Fibroblast of gingiva (primary cell): ENCODE measurements at regions not wholly inside any gene's neighbourhood (a gene's known extent, or its start where the extent isn't known, plus 50 kb on each side); places are given as distances from the start of the nearest gene placed in this dataset.
"Not testable (repeated sequence)": the region's sequence is repeated elsewhere in the genome, so short reads cannot be mapped to it uniquely, and the experiment has no call there.

Experiments
- DNase-seq: peaks from one replicate; pipeline ENCODE4 v3.0.0-alpha.2; 2011; ENCODE audit warnings: low read depth

GRCh38 chr3:166322391-166322790 lies 485.2 kb upstream of the BCHE start:
- DNase-seq = no peak

DNA sequence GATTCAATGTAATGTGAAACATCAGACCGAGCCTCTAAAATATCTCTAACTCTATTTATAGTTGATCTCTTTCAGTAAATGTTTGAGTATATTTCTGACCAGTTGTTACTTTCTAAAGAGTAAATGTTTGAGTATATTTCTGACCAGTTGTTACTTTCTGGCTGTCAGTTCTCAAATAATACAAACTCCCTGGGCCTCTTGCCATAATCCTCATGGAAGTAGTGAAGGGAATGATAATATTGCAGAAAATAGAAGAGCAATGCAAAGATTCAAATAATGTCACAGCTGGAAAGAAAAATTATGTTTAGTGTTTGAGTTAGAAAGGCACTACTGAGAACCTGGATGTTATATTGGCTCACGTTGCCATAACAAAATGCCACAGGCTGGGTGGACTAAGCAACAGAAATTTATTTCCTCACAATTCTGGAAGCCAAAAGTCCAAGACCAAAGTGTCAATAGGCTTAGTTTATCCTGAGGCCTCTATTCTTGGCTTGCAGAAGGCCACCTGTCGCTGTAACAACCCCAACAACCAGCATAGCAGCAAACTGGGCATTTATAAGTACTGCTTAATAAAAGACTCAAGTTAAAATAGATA lies 470.6 kb upstream of the BCHE start:
- no peak for DNase-seq

DNA sequence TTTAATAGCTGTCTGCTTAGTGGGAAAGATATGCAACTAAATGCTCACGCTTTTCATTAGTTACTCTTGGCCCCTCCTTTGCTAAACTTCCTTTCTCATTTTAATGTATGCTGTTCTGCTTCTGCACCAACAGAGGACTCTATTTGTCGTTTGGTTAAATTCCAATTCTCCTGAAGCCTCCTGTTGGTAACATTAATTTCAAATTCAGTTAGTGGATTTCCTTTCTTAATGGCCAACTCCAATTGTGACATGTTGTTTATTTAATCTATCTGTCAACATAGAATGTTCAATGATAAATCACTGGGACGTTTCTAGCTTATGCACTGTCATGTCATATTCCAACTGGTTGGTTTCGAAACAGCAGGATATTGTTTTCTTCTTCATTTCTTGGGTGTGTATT lies 467.4 kb upstream of the BCHE start:
- no peak for DNase-seq

DNA sequence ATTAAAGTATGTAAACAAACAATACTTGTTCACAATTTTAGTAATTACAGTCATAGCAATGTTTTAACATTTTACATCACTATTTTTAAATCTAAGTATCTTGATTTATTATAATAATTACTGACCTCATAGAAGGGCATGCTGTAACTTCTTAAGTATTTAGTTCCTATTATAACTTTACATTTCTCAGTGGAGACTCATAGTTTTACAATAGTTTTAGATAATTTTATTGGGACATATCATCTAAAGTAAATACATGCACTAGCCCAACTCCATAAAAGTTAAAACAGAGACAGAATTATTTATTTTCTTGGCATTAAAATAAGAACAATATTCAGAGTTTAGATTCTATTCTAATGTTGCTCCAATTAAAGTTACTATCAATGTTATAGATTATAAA lies 466.5 kb upstream of the BCHE start:
- DNase-seq = no peak

DNA sequence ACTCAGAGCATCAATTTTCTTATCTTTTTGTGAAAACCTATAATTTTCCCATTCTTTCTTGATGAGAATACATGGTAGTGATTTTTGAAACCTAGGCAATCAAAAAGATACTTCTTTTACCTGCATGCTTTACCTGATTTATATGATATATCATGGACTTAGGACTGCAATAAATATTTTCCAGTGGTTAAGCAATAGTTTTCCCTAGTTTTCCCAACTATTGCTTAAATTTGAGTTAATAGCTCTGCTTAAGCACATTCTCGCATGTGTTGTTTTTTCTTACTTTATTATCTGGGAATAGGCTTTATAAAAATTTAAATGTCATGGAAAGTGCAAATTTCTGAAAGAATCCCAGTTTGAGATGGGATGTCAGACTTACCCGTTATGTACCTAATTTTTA lies 465.1 kb upstream of the BCHE start:
- DNase-seq = no peak

DNA sequence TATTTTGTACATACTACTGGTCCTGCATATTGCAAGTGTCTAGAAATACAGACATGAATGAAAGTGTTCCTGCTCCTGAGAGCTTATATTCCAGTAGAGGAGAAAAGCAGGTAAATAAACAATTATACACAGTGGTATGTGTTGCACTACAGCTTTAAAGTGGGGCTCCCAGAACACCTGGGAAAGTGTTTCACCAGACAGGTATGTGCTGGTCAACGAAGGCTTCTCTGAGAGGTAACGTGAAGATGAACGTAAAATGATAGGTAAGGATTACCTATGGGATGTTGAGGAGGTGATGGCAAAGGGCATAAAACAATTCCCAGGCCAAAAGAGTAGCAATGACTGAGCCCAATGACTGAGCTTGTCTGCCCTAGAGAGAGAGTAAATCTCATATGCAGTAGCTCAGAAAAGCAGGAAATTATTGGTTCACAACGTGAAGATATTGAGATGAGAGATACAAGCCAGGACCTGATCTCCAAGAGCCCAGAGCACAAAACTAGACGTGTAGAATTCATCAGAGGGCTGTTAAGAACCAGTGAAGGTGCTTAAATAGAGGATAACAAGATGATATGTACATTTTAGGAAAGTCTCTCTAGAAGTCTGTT lies 459.1 kb upstream of the BCHE start:
- no peak for DNase-seq

- no peak for DNase-seq
These were observed 454.1 kb upstream of the BCHE start for GRCh38 chr3:166291186-166291955.

DNA sequence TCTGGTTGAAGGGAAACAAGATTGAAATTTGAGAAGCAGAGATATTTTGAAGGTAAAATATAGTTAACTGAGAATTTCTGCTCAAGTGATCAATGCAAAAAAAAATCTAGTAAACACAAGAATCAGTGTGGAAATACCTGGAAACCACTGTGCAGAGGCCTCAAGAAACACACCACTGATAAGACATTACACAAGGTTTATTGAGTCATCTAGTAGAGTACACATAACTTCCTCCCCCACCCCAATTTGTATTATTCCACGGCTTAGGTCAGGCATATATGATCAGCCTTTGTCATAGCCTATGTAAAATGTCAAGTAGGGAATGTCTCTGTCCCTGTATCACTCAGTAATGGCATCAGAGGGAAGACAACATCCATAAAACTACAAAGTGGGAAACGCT lies 447.8 kb upstream of the BCHE start:
- DNase-seq = no peak

DNA sequence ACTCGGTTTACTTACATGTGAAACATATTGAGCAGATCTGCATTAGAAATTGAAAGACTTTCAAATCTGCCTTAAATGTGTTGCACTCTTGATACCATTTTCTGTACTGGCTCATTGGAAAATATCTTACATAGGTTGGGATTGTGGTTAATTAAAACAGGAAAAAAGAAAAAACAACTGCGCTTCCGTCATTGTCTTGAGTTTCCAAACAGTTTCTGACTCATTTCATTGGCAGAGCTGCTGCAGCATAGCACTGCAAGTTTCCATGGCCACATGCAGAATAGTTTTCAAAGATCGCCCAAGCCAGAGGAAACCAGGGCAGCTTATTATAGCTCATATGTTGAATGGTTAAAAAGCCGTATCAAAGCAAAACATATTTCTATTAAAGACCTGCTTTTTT lies 446.6 kb upstream of the BCHE start:
- DNase-seq = peak; percentile 90

DNA sequence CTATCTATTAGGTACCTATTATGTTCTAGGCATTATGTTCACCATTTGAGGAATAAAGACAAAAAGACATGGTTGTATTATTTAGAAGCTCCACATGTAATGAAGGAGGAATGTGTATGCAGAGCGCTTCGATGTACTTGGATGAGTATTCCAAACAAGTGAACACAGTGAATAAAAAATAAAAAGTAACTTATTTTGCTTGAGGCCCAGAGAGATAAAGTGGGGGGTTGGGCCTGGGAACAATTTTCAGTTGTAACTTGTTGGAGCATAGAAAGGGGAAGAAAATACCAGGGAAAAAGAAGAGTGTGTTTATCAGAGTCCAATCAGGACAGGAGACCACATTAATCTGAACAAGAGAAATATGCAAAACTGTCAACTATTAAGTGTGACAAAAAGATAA lies 445.7 kb upstream of the BCHE start:
- DNase-seq = no peak

DNA sequence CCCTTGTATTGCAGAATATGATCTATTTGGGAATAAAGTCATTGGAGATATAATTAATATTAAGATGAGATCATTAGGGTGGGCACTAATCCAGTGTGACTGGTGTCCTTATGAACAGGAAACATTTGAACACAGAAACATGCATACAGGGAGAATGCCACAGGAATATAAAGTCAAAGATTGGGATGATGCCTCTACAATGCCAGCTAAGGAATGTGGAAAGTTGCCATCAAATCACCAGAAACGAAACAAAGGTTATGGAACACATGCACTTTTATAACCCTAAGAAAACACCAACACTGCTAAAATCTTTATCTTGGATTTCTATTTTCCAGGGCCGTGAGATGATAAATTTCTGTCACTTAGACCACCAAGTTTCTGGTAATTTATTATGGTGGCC lies 442.4 kb upstream of the BCHE start:
- DNase-seq = peak; percentile 11

DNA sequence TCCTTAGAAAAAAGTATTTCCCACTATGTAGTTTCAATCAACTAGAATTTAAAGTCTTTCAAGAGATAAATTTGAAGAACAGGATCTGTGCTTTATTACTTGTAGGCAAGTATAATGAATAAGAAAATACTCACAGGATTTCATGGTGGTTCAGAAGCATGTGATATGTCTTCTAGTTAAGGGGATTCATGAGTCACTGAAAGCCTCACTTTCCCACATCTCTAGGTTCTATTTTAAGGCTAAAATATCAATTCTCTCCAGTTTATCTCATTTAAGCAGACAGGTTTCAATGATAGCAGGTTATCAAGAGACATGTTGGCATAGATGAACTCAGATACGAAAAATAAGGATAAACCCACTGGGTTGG lies 437.8 kb upstream of the BCHE start:
- DNase-seq = no peak

DNA sequence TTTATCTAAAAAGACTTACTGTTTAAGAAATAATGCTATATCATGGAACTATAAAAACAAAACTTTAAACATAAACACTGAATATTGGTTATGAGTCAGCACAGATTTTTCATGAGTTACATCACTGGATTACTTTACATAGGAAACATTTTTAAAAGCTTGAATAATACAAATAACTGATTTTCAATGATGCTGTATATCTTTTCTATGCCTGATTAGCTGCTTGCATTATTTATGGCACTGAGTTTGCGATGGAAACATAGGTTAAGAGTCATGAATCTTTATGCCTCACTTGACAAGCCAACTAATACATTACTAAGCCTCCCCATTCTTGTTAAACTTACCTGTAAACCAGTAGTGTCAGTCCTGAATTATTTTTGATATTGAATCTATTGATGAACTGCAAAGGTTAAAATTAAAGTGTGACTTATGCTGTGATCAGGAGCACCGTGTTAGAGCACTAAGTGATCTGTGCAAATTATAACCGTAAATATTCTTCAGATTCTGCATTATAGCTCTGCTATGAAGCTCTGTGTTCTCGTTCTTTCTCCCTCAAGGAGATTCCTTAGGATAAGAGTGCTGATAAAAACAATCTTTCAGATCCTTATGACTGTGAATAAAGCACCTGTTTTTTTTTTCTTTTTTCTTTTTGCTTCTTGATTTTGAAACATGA lies 437.3 kb upstream of the BCHE start:
- peak; percentile 14 for DNase-seq

DNA sequence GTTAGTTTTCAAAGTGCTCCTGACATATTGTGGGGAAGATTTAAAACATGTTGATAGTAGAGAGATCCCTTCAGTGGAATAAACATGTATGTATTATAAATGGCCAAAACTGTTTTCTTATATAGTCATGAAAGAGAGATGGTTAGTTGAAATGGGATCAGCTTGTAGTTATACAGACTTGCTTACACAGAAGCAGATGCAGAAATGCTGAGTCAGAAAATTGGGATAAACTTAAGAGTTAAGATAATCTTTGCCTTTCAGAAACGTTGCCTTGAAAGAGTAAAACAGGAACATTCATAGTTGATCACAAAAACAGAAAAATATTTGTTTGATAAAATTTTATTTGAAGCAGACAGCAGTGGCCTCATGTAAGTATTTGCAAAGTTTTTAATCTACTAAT lies 433.2 kb upstream of the BCHE start:
- DNase-seq = no peak

DNA sequence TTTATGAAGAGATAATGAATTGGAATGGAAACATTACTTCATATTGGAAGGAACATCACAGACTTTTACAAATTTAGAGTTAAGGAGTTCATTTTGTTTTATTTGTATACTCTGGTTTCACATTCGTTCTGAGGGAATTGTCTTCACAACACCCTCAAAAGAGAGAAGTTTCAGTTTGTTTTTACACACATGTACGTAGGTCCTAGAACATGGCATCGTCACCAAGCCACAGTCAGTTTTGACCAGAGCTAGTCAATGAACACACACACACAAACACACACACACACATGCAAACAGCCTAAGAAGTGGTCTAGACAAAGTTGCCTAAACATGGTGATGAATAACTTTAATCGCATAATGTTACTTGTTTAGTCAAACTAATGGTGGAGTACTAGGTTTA lies 427.9 kb upstream of the BCHE start:
- no peak for DNase-seq

GRCh38 chr3:166263460-166263859 lies 426.2 kb upstream of the BCHE start:
- DNase-seq = no peak

GRCh38 chr3:166258293-166258850 lies 421.1 kb upstream of the BCHE start:
- not testable (repeated sequence) for DNase-seq

DNA sequence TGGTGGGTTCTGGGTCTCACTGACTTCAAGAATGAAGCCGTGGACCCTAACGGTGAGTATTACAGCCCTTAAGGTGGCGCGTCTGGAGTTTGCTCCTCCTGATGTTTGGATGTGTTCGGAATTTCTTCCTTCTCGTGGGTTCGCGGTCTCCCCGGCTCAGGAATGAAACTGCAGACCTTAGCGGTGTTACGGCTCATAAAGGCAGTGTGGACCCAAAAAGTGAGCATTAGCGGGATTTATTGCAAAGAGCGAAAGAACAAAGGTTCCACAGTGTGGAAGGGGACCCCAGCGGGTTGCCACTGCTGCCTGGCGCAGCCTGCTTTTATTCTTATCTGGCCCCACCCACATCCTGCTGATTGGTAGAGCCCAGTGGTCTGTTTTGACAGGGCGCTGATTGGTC lies 420.5 kb upstream of the BCHE start:
- DNase-seq = no peak

DNA sequence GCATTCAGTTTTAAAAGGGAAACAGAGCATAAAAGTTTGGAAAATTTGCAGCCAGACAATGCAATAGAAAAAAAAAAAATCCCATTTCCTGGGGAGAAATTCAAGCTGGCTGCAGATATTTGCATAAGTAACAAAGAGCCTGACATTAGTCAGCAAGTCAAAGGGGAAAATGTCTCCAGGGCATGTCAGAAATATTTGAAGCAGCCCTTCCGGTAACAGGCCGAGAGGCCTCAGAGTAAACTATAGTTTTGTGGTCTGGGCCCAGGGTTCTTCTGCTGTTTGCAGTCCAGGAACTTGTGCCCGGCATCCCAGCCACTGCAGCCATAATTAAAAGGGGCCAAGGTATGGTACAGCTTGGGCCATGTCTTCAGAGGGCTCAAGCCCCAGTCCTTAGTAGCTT lies 411.6 kb upstream of the BCHE start:
- DNase-seq = no peak

DNA sequence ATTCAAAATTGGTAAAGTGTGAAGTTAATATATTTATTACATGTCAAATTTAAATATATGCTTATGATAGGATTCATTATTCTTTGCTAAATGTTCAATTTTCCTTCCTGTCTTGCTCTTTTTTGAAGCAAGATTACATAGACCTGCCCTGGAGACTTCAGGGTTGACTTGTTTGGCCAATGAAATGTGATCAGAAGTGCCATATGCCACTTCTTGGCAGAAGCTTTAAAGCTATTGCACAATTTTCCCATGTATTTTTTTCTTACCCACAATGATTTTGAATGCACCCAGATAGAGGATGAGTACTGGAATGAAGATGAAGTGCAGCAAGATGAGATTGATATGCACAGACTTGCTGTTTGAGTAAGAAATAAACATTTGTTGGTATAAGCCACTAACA lies 406.3 kb upstream of the BCHE start:
- peak; percentile 39 for DNase-seq

DNA sequence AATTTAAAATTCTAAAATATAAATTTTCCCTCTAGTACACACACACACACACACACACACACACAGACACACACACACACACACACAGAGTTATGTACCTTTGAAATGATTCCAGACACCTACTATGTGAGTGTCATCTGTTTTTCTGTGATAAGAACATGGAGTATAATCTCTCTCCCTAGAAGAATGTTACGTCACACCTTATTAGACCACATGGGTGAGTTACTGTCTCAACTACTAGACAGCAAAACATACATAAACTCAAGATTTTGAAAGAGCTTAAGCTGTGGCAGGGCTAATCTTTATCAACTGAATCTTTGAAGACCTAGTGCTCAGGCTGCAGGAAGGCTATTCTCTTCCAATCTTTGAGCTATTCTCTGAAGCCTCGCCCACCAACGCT lies 385.9 kb upstream of the BCHE start:
- DNase-seq = no peak

DNA sequence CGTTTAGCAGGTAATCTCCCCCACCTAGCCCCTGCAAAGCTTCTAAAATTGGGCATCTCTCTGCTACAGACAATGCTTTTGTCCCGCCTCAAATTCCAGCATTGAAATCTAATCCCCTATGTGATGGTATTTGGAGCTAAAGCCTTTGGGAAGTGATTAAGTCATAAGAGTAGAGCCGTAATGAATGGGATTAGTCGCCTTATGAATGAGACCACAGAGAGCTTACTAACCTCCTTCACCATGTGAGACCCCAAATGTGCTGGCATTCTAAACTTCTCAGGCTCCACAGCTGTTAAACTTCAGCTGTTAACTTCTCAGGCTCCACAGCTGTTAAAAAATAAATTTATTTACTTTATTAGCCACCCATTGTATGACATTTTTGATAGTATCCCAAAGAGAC lies 374.2 kb upstream of the BCHE start:
- DNase-seq = no peak

DNA sequence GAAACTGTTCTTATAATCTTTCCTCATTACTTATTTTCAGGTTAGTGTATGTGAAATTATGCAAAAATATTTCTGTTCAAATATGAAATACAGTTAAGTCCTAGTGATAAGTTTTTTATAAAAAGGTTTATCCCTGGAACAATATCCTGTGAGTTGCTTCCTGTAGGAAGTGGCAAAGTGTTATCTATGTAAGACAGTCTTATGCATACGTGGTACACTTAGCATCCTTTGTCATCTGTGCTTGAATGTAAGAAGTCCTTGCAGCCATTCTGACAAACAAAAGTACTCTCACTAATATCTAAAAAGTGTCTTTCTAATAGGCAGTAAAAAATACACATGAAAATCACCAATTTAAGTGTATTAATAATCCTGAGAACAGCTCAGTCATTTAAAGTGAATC lies 372.5 kb upstream of the BCHE start:
- DNase-seq = no peak
